ENCODE measurements at regions not wholly inside any gene's neighbourhood (a gene's known extent, or its start where the extent isn't known, plus 50 kb on each side); places are given as distances from the start of the nearest gene placed in this dataset.

DNA sequence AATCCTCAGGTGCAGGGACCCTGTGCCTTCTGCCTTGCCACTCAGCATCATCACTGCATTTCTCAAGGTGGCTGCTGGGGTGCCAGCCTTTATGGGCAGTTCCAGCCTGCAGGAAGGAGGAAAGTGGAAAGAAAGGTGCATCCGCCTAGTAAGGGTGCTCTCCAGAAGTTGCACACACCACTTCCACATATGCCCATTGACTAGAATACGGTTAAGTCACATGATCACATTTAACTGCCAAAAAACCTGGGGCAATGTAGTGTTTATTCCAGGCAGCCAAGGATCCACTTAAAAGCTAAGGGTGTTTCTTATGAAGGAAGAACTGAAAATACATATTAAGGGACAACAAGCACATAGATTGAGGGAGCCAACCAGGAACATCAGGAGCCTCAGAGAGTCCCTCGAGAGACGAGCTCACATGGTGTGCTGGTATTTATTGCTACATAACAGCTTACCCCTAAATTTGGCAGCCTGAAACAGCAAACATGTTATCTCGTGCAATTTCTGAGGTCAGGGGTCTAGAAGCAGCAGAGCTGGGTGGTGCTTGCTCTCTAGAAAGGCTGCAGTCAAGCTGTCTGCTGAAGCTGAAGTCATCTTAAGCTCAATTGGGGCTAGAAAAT, 52.0 kb upstream of the MMP2 start:
- no peak for DNase-seq (ENCODE audit: low read depth in 4 of 4, low spot score in 3 of 4)
